ENCODE measurements at regions not wholly inside any gene's neighbourhood (a gene's known extent, or its start where the extent isn't known, plus 50 kb on each side); places are given as distances from the start of the nearest gene placed in this dataset.

- CTCF ChIA-PET = no interaction called here
- TF ChIP-seq FOXA1 (IDR thresholded peaks at IDR 0.05) (no peak), NFRKB (IDR thresholded peaks at IDR 0.05) (no peak), HDGF (IDR thresholded peaks at IDR 0.05; ENCODE audit: borderline replicate concordance) (no peak), ELF4 (IDR thresholded peaks at IDR 0.05) (no peak), SP1 (IDR thresholded peaks at IDR 0.05) (no peak)
- POLR2A ChIA-PET = no interaction called here
- no peak for DNase-seq (ENCODE audit: extremely low spot score)
Measured at GRCh38 chr17:73934696-73935095, 268.8 kb upstream of the RPL38 start.

GRCh38 chr17:73936908-73937627 lies 266.4 kb upstream of the RPL38 start:
- ChIA-PET CTCF (no interaction called here), POLR2A (no interaction called here)
- TF ChIP-seq PKNOX1 (IDR thresholded peaks at IDR 0.05) (no peak), FOXK2 (IDR thresholded peaks at IDR 0.05) (no peak), BHLHE40 (IDR thresholded peaks at IDR 0.05; ENCODE audit: borderline replicate concordance) (no peak), SP1 (IDR thresholded peaks at IDR 0.05) (no peak), L3MBTL2 (conservative IDR thresholded peaks at IDR 0.05) (no peak), ARNT (IDR thresholded peaks at IDR 0.05) (no peak), CTBP1 (IDR thresholded peaks at IDR 0.05; ENCODE audit: borderline replicate concordance) (no peak), ZNF384 (IDR thresholded peaks at IDR 0.05) (no peak), FOXA1 (IDR thresholded peaks at IDR 0.05) (no peak), SUZ12 (IDR thresholded peaks at IDR 0.05) (no peak), FOXM1 (IDR thresholded peaks at IDR 0.05; ENCODE audit: borderline replicate concordance) (no peak), TARDBP (IDR thresholded peaks at IDR 0.05) (no peak)
- DNase-seq (ENCODE audit: extremely low spot score) = no peak

- DNase-seq (ENCODE audit: extremely low spot score) = no peak
- CTCF ChIA-PET = no interaction called here
- POLR2A ChIA-PET = no interaction called here
- no peak for TF ChIP-seq NFRKB (IDR thresholded peaks at IDR 0.05)
- no peak for TF ChIP-seq FOXK2 (IDR thresholded peaks at IDR 0.05)
- TF ChIP-seq FOXM1 (IDR thresholded peaks at IDR 0.05; ENCODE audit: borderline replicate concordance) = no peak
- TF ChIP-seq ARNT (IDR thresholded peaks at IDR 0.05) = no peak
- TF ChIP-seq SP1 (IDR thresholded peaks at IDR 0.05) = no peak
- TF ChIP-seq PKNOX1 (IDR thresholded peaks at IDR 0.05) = no peak
- TF ChIP-seq HDGF (IDR thresholded peaks at IDR 0.05; ENCODE audit: borderline replicate concordance) = no peak
- no peak for TF ChIP-seq FOXA1 (IDR thresholded peaks at IDR 0.05)
- TF ChIP-seq L3MBTL2 (conservative IDR thresholded peaks at IDR 0.05) = no peak
- TF ChIP-seq TARDBP (IDR thresholded peaks at IDR 0.05) = no peak
- no peak for TF ChIP-seq BHLHE40 (IDR thresholded peaks at IDR 0.05; ENCODE audit: borderline replicate concordance)
- TF ChIP-seq LEF1 (IDR thresholded peaks at IDR 0.05; ENCODE audit: borderline replicate concordance) = no peak
- no peak for TF ChIP-seq ELF4 (IDR thresholded peaks at IDR 0.05)
- TF ChIP-seq SUZ12 (IDR thresholded peaks at IDR 0.05) = no peak
- TF ChIP-seq CTBP1 (IDR thresholded peaks at IDR 0.05; ENCODE audit: borderline replicate concordance) = no peak
- no peak for TF ChIP-seq ZNF384 (IDR thresholded peaks at IDR 0.05)
Measured at GRCh38 chr17:73938706-73939105, 264.8 kb upstream of the RPL38 start.

GRCh38 chr17:73939806-73940205 lies 263.7 kb upstream of the RPL38 start:
- CTCF ChIA-PET = no interaction called here
- POLR2A ChIA-PET = no interaction called here
- TF ChIP-seq SP1 (IDR thresholded peaks at IDR 0.05) = no peak

GRCh38 chr17:73940511-73940910 lies 263.0 kb upstream of the RPL38 start:
- CTCF ChIA-PET = no interaction called here
- no peak for DNase-seq (ENCODE audit: extremely low spot score)
- POLR2A ChIA-PET = no interaction called here
- TF ChIP-seq ZNF384 (IDR thresholded peaks at IDR 0.05) (no peak), TARDBP (IDR thresholded peaks at IDR 0.05) (no peak), NFRKB (IDR thresholded peaks at IDR 0.05) (no peak), FOXM1 (IDR thresholded peaks at IDR 0.05; ENCODE audit: borderline replicate concordance) (no peak), LEF1 (IDR thresholded peaks at IDR 0.05; ENCODE audit: borderline replicate concordance) (no peak), ARNT (IDR thresholded peaks at IDR 0.05) (no peak), CTBP1 (IDR thresholded peaks at IDR 0.05; ENCODE audit: borderline replicate concordance) (no peak), BHLHE40 (IDR thresholded peaks at IDR 0.05; ENCODE audit: borderline replicate concordance) (no peak), FOXK2 (IDR thresholded peaks at IDR 0.05) (no peak), PKNOX1 (IDR thresholded peaks at IDR 0.05) (no peak), SP1 (IDR thresholded peaks at IDR 0.05) (no peak), SUZ12 (IDR thresholded peaks at IDR 0.05) (no peak), HDGF (IDR thresholded peaks at IDR 0.05; ENCODE audit: borderline replicate concordance) (no peak), L3MBTL2 (conservative IDR thresholded peaks at IDR 0.05) (no peak), ELF4 (IDR thresholded peaks at IDR 0.05) (no peak), FOXA1 (IDR thresholded peaks at IDR 0.05) (no peak)

More at GRCh38 chr17:73939806-73940205, 263.7 kb upstream of the RPL38 start:
- DNase-seq (ENCODE audit: extremely low spot score) = no peak

- no peak for TF ChIP-seq SUZ12 (IDR thresholded peaks at IDR 0.05)
- no peak for TF ChIP-seq L3MBTL2 (conservative IDR thresholded peaks at IDR 0.05)
- no peak for TF ChIP-seq NFRKB (IDR thresholded peaks at IDR 0.05)
- TF ChIP-seq CTBP1 (IDR thresholded peaks at IDR 0.05; ENCODE audit: borderline replicate concordance) = no peak
- no peak for DNase-seq (ENCODE audit: extremely low spot score)
- POLR2A ChIA-PET = no interaction called here
- CTCF ChIA-PET = no interaction called here
Measured at GRCh38 chr17:73941919-73942530, 261.5 kb upstream of the RPL38 start.

Data from HEK293T (cell line).